ENCODE measurements at regions not wholly inside any gene's neighbourhood (a gene's known extent, or its start where the extent isn't known, plus 50 kb on each side); places are given as distances from the start of the nearest gene placed in this dataset.

- TF ChIP-seq CTCF (conservative IDR thresholded peaks at IDR 0.05; ENCODE audit: low read length), result no peak
- TF ChIP-seq EZH2phosphoT487 (IDR thresholded peaks at IDR 0.05; ENCODE audit: borderline replicate concordance), result no peak
- Histone ChIP-seq H4K20me1 (ENCODE audit: insufficient read depth, low read length, poor library complexity, severe bottlenecking) (no peaks in the 10 kb centered on the region), H3F3A (ENCODE audit: low read depth) (no peaks in the 10 kb centered on the region), H3K4me3 (ENCODE audit: low read length, poor library complexity, severe bottlenecking) (no peak overlapping the region), H3K27me3 (ENCODE audit: insufficient read depth, low read length, poor library complexity, severe bottlenecking) (no peaks in the 10 kb centered on the region), H3K79me2 (ENCODE audit: insufficient read depth, low read length) (peaks cover 13% of the 10 kb centered on the region), H3K36me3 (ENCODE audit: insufficient read depth, low read length) (no peaks in the 10 kb centered on the region), H3K9ac (ENCODE audit: low read depth, low read length, poor library complexity, severe bottlenecking) (no peak overlapping the region), H3K4me1 (ENCODE audit: insufficient read depth, low read length, poor library complexity, severe bottlenecking) (peaks cover 12% of the 10 kb centered on the region), H2AFZ (ENCODE audit: low read length) (no peak overlapping the region), H3K9me2 (replicated peaks; ENCODE audit: low read depth, low read length) (no peaks in the 10 kb centered on the region), H3K4me2 (ENCODE audit: low read depth, low read length, poor library complexity, severe bottlenecking) (no peak overlapping the region), H3K9me3 (ENCODE audit: insufficient read depth, low read depth, low read length) (no peaks in the 10 kb centered on the region)
These were observed 109.8 kb upstream of the HNRNPU start for GRCh38 chr1:244974106-244974505.

- Histone ChIP-seq H3K9ac (ENCODE audit: low read depth, low read length, poor library complexity, severe bottlenecking) (peak overlapping the region; percentile 94), H3K9me3 (ENCODE audit: insufficient read depth, low read depth, low read length) (no peaks in the 10 kb centered on the region)
These were observed 107.3 kb upstream of the HNRNPU start for GRCh38 chr1:244971552-244972216.

GRCh38 chr1:244970744-244971551, 106.6 kb upstream of the HNRNPU start:
- Histone ChIP-seq H2AFZ (ENCODE audit: low read length) (peak overlapping the region; percentile 72), H3K4me1 (ENCODE audit: insufficient read depth, low read length, poor library complexity, severe bottlenecking) (peaks cover 19% of the 10 kb centered on the region), H3K27me3 (ENCODE audit: insufficient read depth, low read length, poor library complexity, severe bottlenecking) (no peaks in the 10 kb centered on the region), H3K9me3 (ENCODE audit: insufficient read depth, low read depth, low read length) (no peaks in the 10 kb centered on the region), H3K9me2 (replicated peaks; ENCODE audit: low read depth, low read length) (no peaks in the 10 kb centered on the region), H3K4me3 (ENCODE audit: low read length, poor library complexity, severe bottlenecking) (peak overlapping the region; percentile 84), H3K79me2 (ENCODE audit: insufficient read depth, low read length) (peaks cover 14% of the 10 kb centered on the region), H3K36me3 (ENCODE audit: insufficient read depth, low read length) (no peaks in the 10 kb centered on the region), H4K20me1 (ENCODE audit: insufficient read depth, low read length, poor library complexity, severe bottlenecking) (no peaks in the 10 kb centered on the region), H3K4me2 (ENCODE audit: low read depth, low read length, poor library complexity, severe bottlenecking) (peak overlapping the region; percentile 81), H3F3A (ENCODE audit: low read depth) (no peaks in the 10 kb centered on the region), H3K9ac (ENCODE audit: low read depth, low read length, poor library complexity, severe bottlenecking) (peak overlapping the region; percentile 94)
- TF ChIP-seq EZH2phosphoT487 (IDR thresholded peaks at IDR 0.05; ENCODE audit: borderline replicate concordance) (no peak), CTCF (conservative IDR thresholded peaks at IDR 0.05; ENCODE audit: low read length) (peak; percentile 57)

More at GRCh38 chr1:244971552-244972216, 107.3 kb upstream of the HNRNPU start:
- Histone ChIP-seq H3K4me3 (ENCODE audit: low read length, poor library complexity, severe bottlenecking) (peak overlapping the region; percentile 84), H3K9me2 (replicated peaks; ENCODE audit: low read depth, low read length) (no peaks in the 10 kb centered on the region), H4K20me1 (ENCODE audit: insufficient read depth, low read length, poor library complexity, severe bottlenecking) (no peaks in the 10 kb centered on the region), H3K27me3 (ENCODE audit: insufficient read depth, low read length, poor library complexity, severe bottlenecking) (no peaks in the 10 kb centered on the region), H2AFZ (ENCODE audit: low read length) (peak overlapping the region; percentile 72; the same call in 1 of the 2 replicates), H3K4me1 (ENCODE audit: insufficient read depth, low read length, poor library complexity, severe bottlenecking) (peaks cover 19% of the 10 kb centered on the region), H3K79me2 (ENCODE audit: insufficient read depth, low read length) (peaks cover 14% of the 10 kb centered on the region), H3F3A (ENCODE audit: low read depth) (no peaks in the 10 kb centered on the region), H3K36me3 (ENCODE audit: insufficient read depth, low read length) (no peaks in the 10 kb centered on the region), H3K4me2 (ENCODE audit: low read depth, low read length, poor library complexity, severe bottlenecking) (peak overlapping the region; percentile 81)
- no peak for TF ChIP-seq EZH2phosphoT487 (IDR thresholded peaks at IDR 0.05; ENCODE audit: borderline replicate concordance)
- no peak for TF ChIP-seq CTCF (conservative IDR thresholded peaks at IDR 0.05; ENCODE audit: low read length)

Measured in Loucy (cell line).